KG1 (cell line): ENCODE measurements at regions not wholly inside any gene's neighbourhood (a gene's known extent, or its start where the extent isn't known, plus 50 kb on each side); places are given as distances from the start of the nearest gene placed in this dataset.

ENCODE experiments used
- DNase-seq: peaks from one replicate; lab custom pipeline; 2025; lab: John Stamatoyannopoulos, UW

- DNase-seq: no peak
Measured at GRCh38 chr2:221347471-221347870, 224.6 kb downstream of the EPHA4 start.

- DNase-seq: no peak
Measured at GRCh38 chr2:221350616-221351015, 221.5 kb downstream of the EPHA4 start.

GRCh38 chr2:221353201-221353600, 218.9 kb downstream of the EPHA4 start:
- DNase-seq: no peak

GRCh38 chr2:221360312-221360711, 211.8 kb downstream of the EPHA4 start:
- no peak for DNase-seq

- no peak for DNase-seq
Measured at GRCh38 chr2:221360742-221361141, 211.4 kb downstream of the EPHA4 start.

GRCh38 chr2:221361633-221362032, 210.5 kb downstream of the EPHA4 start:
- no peak for DNase-seq

- no peak for DNase-seq
Measured at GRCh38 chr2:221364672-221365071, 207.4 kb downstream of the EPHA4 start.
